ENCODE measurements at regions not wholly inside any gene's neighbourhood (a gene's known extent, or its start where the extent isn't known, plus 50 kb on each side); places are given as distances from the start of the nearest gene placed in this dataset.

- Histone ChIP-seq H3K9ac (ENCODE audit: low read depth, low read length) (no peak overlapping the region), H4K20me1 (ENCODE audit: insufficient read depth, low read length) (no peaks in the 10 kb centered on the region), H3K79me1 (ENCODE audit: low read depth in 1 of 2, low read length in 2 of 2) (no peaks in the 10 kb centered on the region), H3K27me3 (ENCODE audit: control insufficient read depth, insufficient read depth, low read length) (no peaks in the 10 kb centered on the region), H3K4me2 (ENCODE audit: low read depth, low read length) (no peak overlapping the region), H3K23ac (ENCODE audit: low read depth, low read length) (no peak overlapping the region), H4K5ac (ENCODE audit: low read depth, low read length) (no peak overlapping the region), H2AK5ac (ENCODE audit: low read depth, low read length) (peak overlapping the region; percentile 43; the same call in 1 of the 2 replicates), H2BK5ac (ENCODE audit: low read depth, low read length, poor library complexity, severe bottlenecking) (no peak overlapping the region), H2AFZ (replicated peaks; ENCODE audit: low read length, poor library complexity) (no peak overlapping the region), H3K36me3 (ENCODE audit: control insufficient read depth, insufficient read depth, low read length) (no peaks in the 10 kb centered on the region), H3K4me1 (ENCODE audit: control insufficient read depth, insufficient read depth, low read length) (no peaks in the 10 kb centered on the region; the same call in none of the 2 replicates), H3K4ac (ENCODE audit: low read depth, low read length) (no peak overlapping the region), H4K91ac (ENCODE audit: insufficient read depth, low read depth, low read length) (no peak overlapping the region), H3K56ac (ENCODE audit: extremely low read depth, insufficient read depth, low read length) (no peak overlapping the region), H2BK15ac (ENCODE audit: low read depth, low read length) (no peak overlapping the region), H3K18ac (ENCODE audit: low read depth, low read length) (no peak overlapping the region), H3K9me1 (ENCODE audit: insufficient read depth, low read length) (no peaks in the 10 kb centered on the region), H3K14ac (replicated peaks; ENCODE audit: low read depth, low read length) (no peak overlapping the region), H2BK20ac (ENCODE audit: low read depth, low read length) (no peak overlapping the region), H2AK9ac (replicated peaks; ENCODE audit: low read depth, low read length, poor library complexity) (no peak overlapping the region), H3K27ac (ENCODE audit: insufficient read depth, low read length) (no peak overlapping the region), H4K8ac (ENCODE audit: low read depth in 2 of 2, low read length in 2 of 2) (no peak overlapping the region), H3K9me3 (ENCODE audit: control insufficient read depth, insufficient read depth, low read length) (no peaks in the 10 kb centered on the region), H2BK120ac (ENCODE audit: low read depth, low read length) (no peak overlapping the region), H3K4me3 (ENCODE audit: insufficient read depth, low read depth, low read length) (no peak overlapping the region)
- intact Hi-C loops (cut with micrococcal nuclease) (no loop called here), dilution Hi-C loops (cut with HindIII; ENCODE audit: low sequenced_read_pairs, unreplicated experiment) (no loop called here), in situ Hi-C loops (cut with MboI; ENCODE audit: low sequenced_read_pairs) (no loop called here)
- no CpG with 5 or more reads among the region's 1 CpG for WGBS, 2 experiments (ENCODE audit: extremely low coverage in 2 of 2, insufficient read length in 1 of 2)
- DNase-seq (no peak), ATAC-seq (ENCODE audit: low read depth) (no peak)
- TF ChIP-seq RAD21 (IDR thresholded peaks at IDR 0.05; ENCODE audit: low read length) (no peak), MAZ (IDR thresholded peaks at IDR 0.05; ENCODE audit: borderline replicate concordance, low read depth, low read length) (no peak), BHLHE40 (IDR thresholded peaks at IDR 0.05; ENCODE audit: low read depth, low read length) (no peak), RFX5 (IDR thresholded peaks at IDR 0.05; ENCODE audit: low read depth, low read length) (no peak), NFE2L2 (IDR thresholded peaks at IDR 0.05; ENCODE audit: low read depth, low read length) (no peak), USF2 (IDR thresholded peaks at IDR 0.05; ENCODE audit: low read depth, low read length) (no peak), FOS (IDR thresholded peaks at IDR 0.05; ENCODE audit: low read depth, low read length) (no peak), ELK1 (IDR thresholded peaks at IDR 0.05; ENCODE audit: borderline replicate concordance, low read depth, low read length) (no peak), CTCF (conservative IDR thresholded peaks at IDR 0.05; ENCODE audit: low read depth, low read length) (no peak), POLR2A (IDR thresholded peaks at IDR 0.05; ENCODE audit: low read depth, low read length) (no peak), CHD1 (IDR thresholded peaks at IDR 0.05; ENCODE audit: low read depth, low read length) (no peak), RCOR1 (IDR thresholded peaks at IDR 0.05; ENCODE audit: insufficient replicate concordance, low read length) (no peak), MAFK (IDR thresholded peaks at IDR 0.05; ENCODE audit: low read depth, low read length) (no peak), SMC3 (IDR thresholded peaks at IDR 0.05; ENCODE audit: low read depth, low read length) (no peak), MXI1 (IDR thresholded peaks at IDR 0.05; ENCODE audit: borderline replicate concordance, low read depth, low read length) (no peak), CEBPB (IDR thresholded peaks at IDR 0.05; ENCODE audit: low read depth, low read length) (no peak)
- POLR2A ChIA-PET (ENCODE audit: unreplicated experiment): no interaction called here
- no TSS peak for BruUV-seq (replicated peaks)
- CTCF ChIA-PET: no interaction called here
Observed at GRCh38 chr7:32661929-32662328, 166.6 kb downstream of the AVL9 start.
